ENCODE measurements at regions not wholly inside any gene's neighbourhood (a gene's known extent, or its start where the extent isn't known, plus 50 kb on each side); places are given as distances from the start of the nearest gene placed in this dataset.
"Not testable (repeated sequence)": the region's sequence is repeated elsewhere in the genome, so short reads cannot be mapped to it uniquely, and the experiment has no call there.

DNA sequence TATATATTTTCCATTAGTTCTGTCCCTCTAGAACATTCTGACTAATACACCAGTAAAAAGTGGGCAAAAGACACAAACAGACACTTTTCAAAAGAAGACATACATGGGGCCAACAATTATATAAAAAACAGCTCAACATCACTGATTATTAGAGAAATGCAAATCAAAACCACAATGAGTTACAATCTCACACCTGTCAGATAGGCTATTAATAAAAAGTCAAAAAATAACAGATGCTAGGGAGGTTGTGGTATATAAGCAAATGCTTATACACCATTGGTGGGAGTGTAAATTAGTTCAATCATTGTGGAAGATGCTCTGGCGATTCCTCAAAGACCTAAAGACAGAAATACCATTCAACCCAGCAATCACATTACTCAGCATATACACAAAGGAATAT is 1707.8 kb downstream of the GRIK2 start:
- DNase-seq (ENCODE audit: low spot score) (no peak), ATAC-seq (no peak)
- Mint-ChIP-seq H3K9me3 (peaks cover 33% of the 10 kb centered on the region), H3K4me1 (ENCODE audit: low read depth in 2 of 2) (no peaks in the 10 kb centered on the region), H3K27ac (no peak overlapping the region), H3K4me3 (no peak overlapping the region), H3K27me3 (no peaks in the 10 kb centered on the region), H3K36me3 (peaks cover 4% of the 10 kb centered on the region)

- H3K4me1 Mint-ChIP-seq (ENCODE audit: low read depth in 2 of 2); H3K9me3 Mint-ChIP-seq; H3K36me3 Mint-ChIP-seq; DNase-seq (ENCODE audit: low spot score); ATAC-seq; H3K4me3 Mint-ChIP-seq; H3K27me3 Mint-ChIP-seq; H3K27ac Mint-ChIP-seq: not testable (repeated sequence)
Observed at GRCh38 chr6:103092414-103092813, 1698.9 kb downstream of the GRIK2 start.

GRCh38 chr6:103085801-103086200 is 1692.3 kb downstream of the GRIK2 start:
- no peak for DNase-seq (ENCODE audit: low spot score)
- Mint-ChIP-seq H3K9me3 (peaks cover 9% of the 10 kb centered on the region), H3K36me3 (no peaks in the 10 kb centered on the region), H3K4me3 (no peak overlapping the region), H3K27me3 (no peaks in the 10 kb centered on the region), H3K4me1 (ENCODE audit: low read depth in 2 of 2) (no peaks in the 10 kb centered on the region), H3K27ac (no peak overlapping the region)
- ATAC-seq = no peak

GRCh38 chr6:103081876-103082630 is 1688.5 kb downstream of the GRIK2 start:
- Mint-ChIP-seq H3K27ac (no peak overlapping the region), H3K4me3 (no peak overlapping the region), H3K27me3 (no peaks in the 10 kb centered on the region), H3K36me3 (peaks cover 7% of the 10 kb centered on the region), H3K4me1 (ENCODE audit: low read depth in 2 of 2) (no peaks in the 10 kb centered on the region), H3K9me3 (peaks cover 20% of the 10 kb centered on the region)
- ATAC-seq (no peak), DNase-seq (ENCODE audit: low spot score) (no peak)

DNA sequence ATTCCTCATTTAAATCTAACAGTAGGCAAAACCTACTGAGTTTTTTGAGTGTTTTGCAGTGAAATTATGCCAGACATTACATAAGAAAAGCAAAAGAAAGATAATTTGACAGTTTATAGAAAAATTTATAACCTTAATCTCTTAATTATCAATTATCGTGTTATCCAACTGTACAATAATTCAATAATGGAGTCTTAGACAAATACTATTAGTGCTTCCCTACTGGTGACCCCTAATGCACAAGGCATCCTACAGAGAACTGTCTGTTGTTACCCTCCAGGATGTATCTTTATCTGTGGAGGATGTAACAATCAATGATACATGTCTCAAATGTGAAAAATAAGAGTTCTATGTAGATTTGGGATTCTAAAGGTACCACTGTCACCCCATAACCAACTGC is 1687.6 kb downstream of the GRIK2 start:
- ATAC-seq = no peak
- no peaks in the 10 kb centered on the region for H3K4me1 Mint-ChIP-seq (ENCODE audit: low read depth in 2 of 2)
- H3K4me3 Mint-ChIP-seq = no peak overlapping the region
- no peak for DNase-seq (ENCODE audit: low spot score)
- peaks cover 20% of the 10 kb centered on the region for H3K9me3 Mint-ChIP-seq
- H3K27ac Mint-ChIP-seq = no peak overlapping the region
- H3K36me3 Mint-ChIP-seq = peaks cover 7% of the 10 kb centered on the region
- no peaks in the 10 kb centered on the region for H3K27me3 Mint-ChIP-seq

DNA sequence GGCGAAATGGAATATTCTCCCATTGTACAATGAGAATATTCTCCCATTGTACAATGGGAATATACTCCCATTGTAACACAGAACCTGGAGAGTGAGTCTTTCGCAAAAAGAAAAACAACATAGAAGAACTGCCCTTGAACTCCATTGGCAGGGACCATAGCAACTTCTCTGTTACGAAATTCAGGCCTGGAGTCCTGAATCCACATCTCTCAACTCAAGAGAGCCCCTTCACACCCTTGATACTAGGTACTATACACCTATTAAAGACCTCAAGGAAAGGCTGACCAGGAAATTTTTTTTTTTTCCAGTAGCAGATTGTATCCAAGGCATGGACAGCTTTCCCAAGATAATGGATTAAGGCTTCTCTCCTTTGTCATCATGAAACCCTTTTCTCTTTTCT is 1687.0 kb downstream of the GRIK2 start:
- Mint-ChIP-seq H3K27me3 (no peaks in the 10 kb centered on the region), H3K9me3 (peaks cover 17% of the 10 kb centered on the region), H3K36me3 (peaks cover 7% of the 10 kb centered on the region), H3K27ac (no peak overlapping the region), H3K4me1 (ENCODE audit: low read depth in 2 of 2) (no peaks in the 10 kb centered on the region), H3K4me3 (no peak overlapping the region)
- DNase-seq (ENCODE audit: low spot score) (no peak), ATAC-seq (no peak)

DNA sequence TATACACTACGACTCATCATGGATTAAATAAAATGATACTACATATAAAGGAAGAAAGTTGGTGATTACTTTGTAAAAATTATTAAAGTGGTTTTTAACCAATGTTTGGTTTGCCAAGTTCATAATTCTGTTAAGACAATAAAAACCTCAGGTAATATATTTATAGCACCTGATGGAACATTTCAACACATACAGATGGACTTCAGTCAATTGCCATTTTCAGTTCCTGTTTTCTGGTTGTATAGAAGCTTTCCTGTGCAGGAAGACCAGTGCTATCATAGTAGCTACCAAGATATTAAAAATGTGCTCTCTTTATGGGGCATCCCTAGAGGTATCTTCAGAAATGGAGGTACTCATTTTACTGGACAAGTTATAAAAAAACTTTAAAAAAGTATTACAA is 1686.4 kb downstream of the GRIK2 start:
- ATAC-seq (no peak), DNase-seq (ENCODE audit: low spot score) (no peak)
- H3K9me3 Mint-ChIP-seq = peaks cover 17% of the 10 kb centered on the region
- H3K4me3 Mint-ChIP-seq = no peak overlapping the region
- H3K36me3 Mint-ChIP-seq = peaks cover 7% of the 10 kb centered on the region
- no peaks in the 10 kb centered on the region for H3K27me3 Mint-ChIP-seq
- H3K27ac Mint-ChIP-seq = no peak overlapping the region
- no peaks in the 10 kb centered on the region for H3K4me1 Mint-ChIP-seq (ENCODE audit: low read depth in 2 of 2)

GRCh38 chr6:103062136-103062535 is 1668.6 kb downstream of the GRIK2 start:
- H3K27me3 Mint-ChIP-seq = no peaks in the 10 kb centered on the region
- H3K9me3 Mint-ChIP-seq = peaks cover 15% of the 10 kb centered on the region
- H3K4me1 Mint-ChIP-seq (ENCODE audit: low read depth in 2 of 2) = no peaks in the 10 kb centered on the region
- H3K36me3 Mint-ChIP-seq = peaks cover 9% of the 10 kb centered on the region
- DNase-seq (ENCODE audit: low spot score) (no peak), ATAC-seq (no peak)
- H3K27ac Mint-ChIP-seq = no peak overlapping the region
- no peak overlapping the region for H3K4me3 Mint-ChIP-seq

DNA sequence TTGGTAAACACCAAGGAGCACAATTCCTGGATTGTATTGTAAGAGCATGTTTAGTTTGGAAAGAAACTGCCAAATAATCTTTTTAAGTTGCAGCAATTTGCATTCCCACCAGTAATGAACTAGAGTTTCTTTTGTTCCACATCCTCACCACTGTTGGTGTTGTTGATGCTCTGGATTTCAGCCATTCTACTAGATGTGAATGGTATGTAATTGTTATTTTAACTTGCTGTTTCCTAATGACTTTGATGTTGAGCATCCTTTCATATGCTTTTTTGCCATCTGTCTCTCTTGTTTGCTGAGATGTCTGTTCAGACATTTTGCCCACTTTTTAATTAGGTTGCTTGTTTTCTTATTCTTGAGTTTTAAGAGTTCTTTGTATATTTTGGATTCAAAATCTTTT is 1654.1 kb downstream of the GRIK2 start:
- ATAC-seq (no peak), DNase-seq (ENCODE audit: low spot score) (no peak)
- Mint-ChIP-seq H3K4me3 (no peak overlapping the region), H3K27me3 (no peaks in the 10 kb centered on the region), H3K4me1 (ENCODE audit: low read depth in 2 of 2) (no peaks in the 10 kb centered on the region), H3K9me3 (no peaks in the 10 kb centered on the region), H3K27ac (no peak overlapping the region), H3K36me3 (no peaks in the 10 kb centered on the region)

DNA sequence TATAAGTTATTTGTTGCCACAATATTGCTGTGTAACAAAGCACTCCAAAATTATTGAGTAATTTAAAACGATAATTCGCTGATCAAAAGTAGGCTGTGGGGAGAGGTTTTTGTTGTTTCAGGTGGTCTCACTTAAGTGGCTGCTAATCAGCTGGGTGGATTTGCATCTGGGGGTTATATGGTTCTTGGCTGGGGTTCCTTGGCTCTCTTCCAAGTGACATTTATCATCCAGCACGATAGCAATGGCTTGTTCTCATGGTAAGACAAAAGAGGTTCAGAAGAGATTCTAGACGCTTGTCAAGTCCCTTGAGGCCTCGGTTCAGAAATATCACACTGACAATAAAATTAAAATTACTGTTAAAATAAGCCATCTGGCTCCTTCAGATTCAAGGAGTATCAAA is 1648.8 kb downstream of the GRIK2 start:
- Mint-ChIP-seq H3K4me3 (no peak overlapping the region), H3K36me3 (no peaks in the 10 kb centered on the region)
- ATAC-seq = no peak

DNA sequence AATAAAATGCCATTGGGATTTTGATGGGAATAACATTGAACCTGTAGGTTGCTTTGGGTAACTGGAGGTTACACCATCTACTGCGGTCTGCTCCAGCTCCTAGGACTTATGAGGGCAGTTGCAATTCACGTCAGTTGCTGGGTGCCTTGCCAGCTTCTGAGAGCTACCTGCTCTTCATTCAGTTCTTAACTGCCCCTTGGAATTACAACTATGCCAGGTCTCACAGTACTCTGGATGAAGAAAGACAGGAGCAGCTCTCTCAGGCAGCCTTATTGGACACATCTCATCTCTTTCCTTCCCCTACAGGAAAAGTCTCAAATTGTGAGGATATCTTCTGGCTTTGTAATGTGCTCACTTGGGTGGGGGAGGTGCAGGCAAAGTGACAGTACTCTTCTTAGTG is 1643.3 kb downstream of the GRIK2 start:
- Mint-ChIP-seq H3K36me3 (peaks cover 4% of the 10 kb centered on the region), H3K4me1 (ENCODE audit: low read depth in 2 of 2) (no peaks in the 10 kb centered on the region), H3K4me3 (no peak overlapping the region), H3K9me3 (peaks cover 10% of the 10 kb centered on the region), H3K27me3 (no peaks in the 10 kb centered on the region), H3K27ac (no peak overlapping the region)
- no peak for DNase-seq (ENCODE audit: low spot score)
- ATAC-seq = no peak

More for the DNA sequence above, 1648.8 kb downstream of the GRIK2 start:
- DNase-seq (ENCODE audit: low spot score) = no peak
- no peaks in the 10 kb centered on the region for H3K27me3 Mint-ChIP-seq
- H3K4me1 Mint-ChIP-seq (ENCODE audit: low read depth in 2 of 2) = no peaks in the 10 kb centered on the region
- H3K9me3 Mint-ChIP-seq = no peaks in the 10 kb centered on the region
- no peak overlapping the region for H3K27ac Mint-ChIP-seq

DNA sequence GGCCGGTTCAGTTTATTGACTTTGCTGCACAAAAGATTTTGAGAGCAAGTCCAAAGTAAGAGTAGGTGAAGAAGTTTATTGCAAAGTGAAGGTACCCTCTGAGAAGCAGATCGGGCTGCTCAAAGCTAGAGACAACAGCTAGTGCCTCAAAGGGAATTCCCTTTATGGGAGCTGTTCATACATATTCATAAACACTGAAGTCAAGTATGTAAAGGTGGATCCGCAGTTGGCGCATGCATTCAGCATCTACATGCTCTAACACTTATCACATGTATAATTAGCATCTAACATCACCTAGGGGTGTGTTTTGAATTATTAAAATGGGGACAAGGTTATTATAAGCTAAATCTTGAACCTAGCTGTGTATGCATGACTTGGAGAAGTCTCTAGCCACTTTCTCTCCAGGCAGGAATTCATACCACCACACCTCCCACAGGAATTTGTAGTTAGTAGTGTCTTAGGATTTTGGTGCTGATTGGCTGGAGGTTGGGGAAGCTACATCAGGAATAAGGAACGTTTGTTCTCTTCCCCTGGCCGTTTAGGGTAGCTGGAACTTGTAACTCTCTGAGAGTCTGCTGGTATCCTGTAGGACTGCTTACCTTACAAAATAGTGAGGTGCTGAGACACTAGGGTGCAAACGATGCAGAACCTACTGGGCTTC is 1633.9 kb downstream of the GRIK2 start:
- no peak for ATAC-seq
- no peak overlapping the region for H3K27ac Mint-ChIP-seq
- no peaks in the 10 kb centered on the region for H3K36me3 Mint-ChIP-seq
- no peak for DNase-seq (ENCODE audit: low spot score)
- no peak overlapping the region for H3K4me3 Mint-ChIP-seq
- H3K9me3 Mint-ChIP-seq = peaks cover 3% of the 10 kb centered on the region
- no peaks in the 10 kb centered on the region for H3K4me1 Mint-ChIP-seq (ENCODE audit: low read depth in 2 of 2)
- no peaks in the 10 kb centered on the region for H3K27me3 Mint-ChIP-seq

DNA sequence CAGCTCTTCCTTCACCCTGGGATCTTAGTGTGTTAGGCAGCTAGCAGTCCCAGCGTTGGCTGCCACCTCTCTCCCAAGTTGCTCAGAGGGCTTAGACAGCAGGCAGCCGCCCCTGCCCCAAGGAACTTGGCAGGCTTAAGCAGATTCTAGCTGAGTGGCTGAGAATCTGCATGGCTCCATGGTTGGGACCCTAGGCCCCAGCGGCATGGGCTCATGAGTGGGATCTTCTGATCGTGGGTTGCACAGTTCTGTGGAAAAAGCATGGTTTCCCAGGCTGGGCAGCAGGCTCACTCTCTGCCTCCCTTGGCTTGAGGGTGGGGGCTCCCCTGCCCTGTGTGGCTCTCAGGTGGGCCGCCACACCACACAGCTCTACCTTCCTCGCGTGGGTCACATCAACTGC is 1624.9 kb downstream of the GRIK2 start:
- Mint-ChIP-seq H3K27ac (no peak overlapping the region), H3K36me3 (no peaks in the 10 kb centered on the region)

GRCh38 chr6:103017878-103018277 is 1624.4 kb downstream of the GRIK2 start:
- H3K36me3 Mint-ChIP-seq = no peaks in the 10 kb centered on the region
- ATAC-seq (no peak), DNase-seq (ENCODE audit: low spot score) (no peak)
- no peaks in the 10 kb centered on the region for H3K27me3 Mint-ChIP-seq
- H3K4me1 Mint-ChIP-seq (ENCODE audit: low read depth in 2 of 2) = no peaks in the 10 kb centered on the region
- H3K27ac Mint-ChIP-seq = no peak overlapping the region
- peaks cover 12% of the 10 kb centered on the region for H3K9me3 Mint-ChIP-seq
- no peak overlapping the region for H3K4me3 Mint-ChIP-seq

More for the DNA sequence above, 1624.9 kb downstream of the GRIK2 start:
- Mint-ChIP-seq H3K9me3 (peaks cover 12% of the 10 kb centered on the region), H3K4me1 (ENCODE audit: low read depth in 2 of 2) (no peaks in the 10 kb centered on the region), H3K4me3 (no peak overlapping the region), H3K27me3 (no peaks in the 10 kb centered on the region)
- ATAC-seq (no peak), DNase-seq (ENCODE audit: low spot score) (no peak)

Measured in natural killer cell treated with Interleukin-12 subunit alpha and Interleukin-12 subunit beta and Interleukin-15 and Interleukin-18, amount 100 ng/mL, for 72 hours (primary cell).